ENCODE measurements at regions not wholly inside any gene's neighbourhood (a gene's known extent, or its start where the extent isn't known, plus 50 kb on each side); places are given as distances from the start of the nearest gene placed in this dataset.
"Not testable (repeated sequence)": the region's sequence is repeated elsewhere in the genome, so short reads cannot be mapped to it uniquely, and the experiment has no call there.

DNA sequence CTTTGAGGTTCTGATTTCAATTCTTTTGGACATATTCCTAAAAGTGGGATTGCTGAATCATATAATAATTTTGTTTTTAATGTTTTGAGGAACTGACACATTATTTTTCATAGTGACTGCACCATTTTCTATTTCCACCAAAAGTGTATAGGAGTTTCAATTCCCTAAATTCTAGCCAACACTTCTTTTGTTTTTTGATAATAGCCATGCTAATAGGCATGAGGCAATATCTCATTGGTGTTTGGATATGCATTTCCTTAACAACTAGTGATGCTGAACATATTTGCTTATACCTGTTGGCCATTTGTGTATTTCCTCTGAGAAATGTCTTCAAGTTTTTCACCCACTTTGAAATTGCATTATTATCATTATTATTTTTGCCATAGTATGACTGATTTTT is 186.4 kb upstream of the POTEB3 start:
- TF ChIP-seq, protein P1, sequence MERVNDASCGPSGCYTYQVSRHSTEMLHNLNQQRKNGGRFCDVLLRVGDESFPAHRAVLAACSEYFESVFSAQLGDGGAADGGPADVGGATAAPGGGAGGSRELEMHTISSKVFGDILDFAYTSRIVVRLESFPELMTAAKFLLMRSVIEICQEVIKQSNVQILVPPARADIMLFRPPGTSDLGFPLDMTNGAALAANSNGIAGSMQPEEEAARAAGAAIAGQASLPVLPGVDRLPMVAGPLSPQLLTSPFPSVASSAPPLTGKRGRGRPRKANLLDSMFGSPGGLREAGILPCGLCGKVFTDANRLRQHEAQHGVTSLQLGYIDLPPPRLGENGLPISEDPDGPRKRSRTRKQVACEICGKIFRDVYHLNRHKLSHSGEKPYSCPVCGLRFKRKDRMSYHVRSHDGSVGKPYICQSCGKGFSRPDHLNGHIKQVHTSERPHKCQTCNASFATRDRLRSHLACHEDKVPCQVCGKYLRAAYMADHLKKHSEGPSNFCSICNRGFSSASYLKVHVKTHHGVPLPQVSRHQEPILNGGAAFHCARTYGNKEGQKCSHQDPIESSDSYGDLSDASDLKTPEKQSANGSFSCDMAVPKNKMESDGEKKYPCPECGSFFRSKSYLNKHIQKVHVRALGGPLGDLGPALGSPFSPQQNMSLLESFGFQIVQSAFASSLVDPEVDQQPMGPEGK (CRISPR knock-in tag; IDR thresholded peaks at IDR 0.05; ENCODE audit: borderline replicate concordance) = not testable (repeated sequence)
- not testable (repeated sequence) for TF ChIP-seq ZFP3 (CRISPR knock-in tag; IDR thresholded peaks at IDR 0.05); ZC3H10 (CRISPR knock-in tag; IDR thresholded peaks at IDR 0.05); OSR1 (CRISPR knock-in tag; IDR thresholded peaks at IDR 0.05); ZFP30 (CRISPR knock-in tag; IDR thresholded peaks at IDR 0.05); TOX (CRISPR knock-in tag; IDR thresholded peaks at IDR 0.05; ENCODE audit: borderline replicate concordance); ARNTL (CRISPR knock-in tag; IDR thresholded peaks at IDR 0.05; ENCODE audit: borderline replicate concordance, low read depth); SNAI2 (CRISPR knock-in tag; IDR thresholded peaks at IDR 0.05); ESRRG (CRISPR knock-in tag; IDR thresholded peaks at IDR 0.05); ZNF70 (CRISPR knock-in tag; IDR thresholded peaks at IDR 0.05); PPARA (CRISPR knock-in tag; IDR thresholded peaks at IDR 0.05; ENCODE audit: borderline replicate concordance); RARB (CRISPR knock-in tag; IDR thresholded peaks at IDR 0.05); TCF4 (CRISPR knock-in tag; IDR thresholded peaks at IDR 0.05; ENCODE audit: borderline replicate concordance)
- TF ChIP-seq, protein P2, sequence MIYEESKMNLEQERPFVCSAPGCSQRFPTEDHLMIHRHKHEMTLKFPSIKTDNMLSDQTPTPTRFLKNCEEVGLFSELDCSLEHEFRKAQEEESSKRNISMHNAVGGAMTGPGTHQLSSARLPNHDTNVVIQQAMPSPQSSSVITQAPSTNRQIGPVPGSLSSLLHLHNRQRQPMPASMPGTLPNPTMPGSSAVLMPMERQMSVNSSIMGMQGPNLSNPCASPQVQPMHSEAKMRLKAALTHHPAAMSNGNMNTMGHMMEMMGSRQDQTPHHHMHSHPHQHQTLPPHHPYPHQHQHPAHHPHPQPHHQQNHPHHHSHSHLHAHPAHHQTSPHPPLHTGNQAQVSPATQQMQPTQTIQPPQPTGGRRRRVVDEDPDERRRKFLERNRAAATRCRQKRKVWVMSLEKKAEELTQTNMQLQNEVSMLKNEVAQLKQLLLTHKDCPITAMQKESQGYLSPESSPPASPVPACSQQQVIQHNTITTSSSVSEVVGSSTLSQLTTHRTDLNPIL (CRISPR knock-in tag; IDR thresholded peaks at IDR 0.05; ENCODE audit: low read depth) = not testable (repeated sequence)
